Upper lobe of left lung (tissue), 4 donors: ENCODE measurements at regions not wholly inside any gene's neighbourhood (a gene's known extent, or its start where the extent isn't known, plus 50 kb on each side); places are given as distances from the start of the nearest gene placed in this dataset.

ENCODE experiments used
- POLR2AphosphoS5 ChIP-seq, 2 donors: sonication (generic); formaldehyde crosslinking; IDR thresholded peaks; one replicate each; pipeline ENCODE4 v1.5.1; 2017; ENCODE audit warnings: antibody characterized with exemption in 2 of 2
- TF ChIP-seq, protein P1 (sequence below), 6 experiments: fragments of 450-650 bp in 4 of 6; fragments of 200-600 bp in 2 of 6; sonication (generic) in 2 of 6; IDR thresholded peaks; one replicate each; pipeline ENCODE4 v1.5.1; 2016 to 2019; ENCODE audit warnings: antibody characterized with exemption in 6 of 6

GRCh38 chr9:135230386-135230765 is 142.9 kb downstream of the OLFM1 start:
- TF ChIP-seq, protein P1, sequence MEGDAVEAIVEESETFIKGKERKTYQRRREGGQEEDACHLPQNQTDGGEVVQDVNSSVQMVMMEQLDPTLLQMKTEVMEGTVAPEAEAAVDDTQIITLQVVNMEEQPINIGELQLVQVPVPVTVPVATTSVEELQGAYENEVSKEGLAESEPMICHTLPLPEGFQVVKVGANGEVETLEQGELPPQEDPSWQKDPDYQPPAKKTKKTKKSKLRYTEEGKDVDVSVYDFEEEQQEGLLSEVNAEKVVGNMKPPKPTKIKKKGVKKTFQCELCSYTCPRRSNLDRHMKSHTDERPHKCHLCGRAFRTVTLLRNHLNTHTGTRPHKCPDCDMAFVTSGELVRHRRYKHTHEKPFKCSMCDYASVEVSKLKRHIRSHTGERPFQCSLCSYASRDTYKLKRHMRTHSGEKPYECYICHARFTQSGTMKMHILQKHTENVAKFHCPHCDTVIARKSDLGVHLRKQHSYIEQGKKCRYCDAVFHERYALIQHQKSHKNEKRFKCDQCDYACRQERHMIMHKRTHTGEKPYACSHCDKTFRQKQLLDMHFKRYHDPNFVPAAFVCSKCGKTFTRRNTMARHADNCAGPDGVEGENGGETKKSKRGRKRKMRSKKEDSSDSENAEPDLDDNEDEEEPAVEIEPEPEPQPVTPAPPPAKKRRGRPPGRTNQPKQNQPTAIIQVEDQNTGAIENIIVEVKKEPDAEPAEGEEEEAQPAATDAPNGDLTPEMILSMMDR (IDR thresholded peaks at IDR 0.05) = no peak
- no peak for TF ChIP-seq POLR2AphosphoS5 (IDR thresholded peaks at IDR 0.05)
